H9 (cell line): ENCODE measurements at regions not wholly inside any gene's neighbourhood (a gene's known extent, or its start where the extent isn't known, plus 50 kb on each side); places are given as distances from the start of the nearest gene placed in this dataset.

Source experiments
- DNase-seq: peaks from one replicate; pipeline ENCODE4 v3.0.0-alpha.2; 2017
- H2AFZ ChIP-seq: one replicate; pipeline ENCODE4 v1.6.1; 2013; ENCODE audit warnings: mild to moderate bottlenecking, low read length, control low read depth, moderate library complexity
- H2AK5ac ChIP-seq: 2 replicates; pipeline ENCODE4 v1.6.1; 2013; ENCODE audit warnings: low read length, control low read depth, mixed read lengths; ENCODE audit not compliant: insufficient read length
- H2BK120ac ChIP-seq: one replicate; pipeline ENCODE4 v1.6.1; 2013; ENCODE audit warnings: low read depth, mild to moderate bottlenecking, low read length, control low read depth, inconsistent platforms; ENCODE audit not compliant: poor library complexity, severe bottlenecking
- H2BK12ac ChIP-seq: 2 replicates; pipeline ENCODE4 v1.6.1; 2013; ENCODE audit warnings: low read length, control low read depth, mixed read lengths, low read depth; ENCODE audit not compliant: insufficient read length
- H2BK15ac ChIP-seq: 2 replicates; pipeline ENCODE4 v1.6.1; 2013; ENCODE audit warnings: low read depth, low read length, control low read depth
- H2BK20ac ChIP-seq: one replicate; pipeline ENCODE4 v1.6.1; 2013; ENCODE audit warnings: low read depth, mild to moderate bottlenecking, low read length, control low read depth, inconsistent platforms; ENCODE audit not compliant: poor library complexity, severe bottlenecking
- H2BK5ac ChIP-seq: 2 replicates; pipeline ENCODE4 v1.6.1; 2013; ENCODE audit warnings: low read length, control low read depth, mixed read lengths; ENCODE audit not compliant: insufficient read length
- H3K14ac ChIP-seq: 2 replicates; pipeline ENCODE4 v1.6.1; 2013; ENCODE audit warnings: low read length, control low read depth; ENCODE audit not compliant: insufficient read depth
- H3K18ac ChIP-seq: 2 replicates; pipeline ENCODE4 v1.6.1; 2013; ENCODE audit warnings: low read depth, mild to moderate bottlenecking, mixed read lengths, low read length, control low read depth; ENCODE audit not compliant: insufficient read length
- H3K23ac ChIP-seq: 2 replicates; pipeline ENCODE4 v1.6.1; 2013; ENCODE audit warnings: low read length, control low read depth, mixed read lengths, low read depth; ENCODE audit not compliant: insufficient read length
- H3K23me2 ChIP-seq: 2 replicates; pipeline ENCODE4 v1.6.1; 2013; ENCODE audit warnings: low read depth, mild to moderate bottlenecking, mixed read lengths, low read length, control low read depth; ENCODE audit not compliant: insufficient read length, poor library complexity, severe bottlenecking
- H3K27ac ChIP-seq: 2 replicates; pipeline ENCODE4 v1.5.1; 2013; ENCODE audit warnings: low read length, control low read depth, mixed read lengths, low read depth; ENCODE audit not compliant: insufficient read length
- H3K27me3 ChIP-seq: 2 replicates; pipeline ENCODE4 v1.6.1; 2013; ENCODE audit warnings: low read length, control low read depth, inconsistent platforms; ENCODE audit not compliant: insufficient read depth
- H3K4ac ChIP-seq: 2 replicates; pipeline ENCODE4 v1.6.1; 2013; ENCODE audit warnings: low read depth, mild to moderate bottlenecking, control low read depth, inconsistent platforms, low read length, moderate library complexity
- H3K4me1 ChIP-seq: 2 replicates; pipeline ENCODE4 v1.6.1; 2013; ENCODE audit warnings: low read length, control low read depth, inconsistent platforms; ENCODE audit not compliant: insufficient read depth
- H3K4me2 ChIP-seq: 2 replicates; pipeline ENCODE4 v1.6.1; 2013; ENCODE audit warnings: low read length, control low read depth, mixed read lengths; ENCODE audit not compliant: insufficient read length, insufficient read depth
- H3K56ac ChIP-seq: 2 replicates; pipeline ENCODE4 v1.6.1; 2013; ENCODE audit warnings: low read depth, mild to moderate bottlenecking, mixed read lengths, low read length, control low read depth; ENCODE audit not compliant: insufficient read length
- H3K79me1 ChIP-seq: 2 replicates; pipeline ENCODE4 v1.6.1; 2013; ENCODE audit warnings: low read depth, mild to moderate bottlenecking, moderate library complexity, low read length, control low read depth, inconsistent platforms; ENCODE audit not compliant: insufficient read depth, poor library complexity, severe bottlenecking
- H3K79me2 ChIP-seq: 2 replicates; pipeline ENCODE4 v1.6.1; 2013; ENCODE audit warnings: low read length, control low read depth, inconsistent platforms; ENCODE audit not compliant: insufficient read depth
- H3K9ac ChIP-seq: 2 replicates; pipeline ENCODE4 v1.6.1; 2013; ENCODE audit warnings: low read length, control low read depth, mixed read lengths; ENCODE audit not compliant: insufficient read length; ENCODE audit errors: extremely low read depth
- H3K9me3 ChIP-seq: one replicate; pipeline ENCODE4 v1.6.1; 2013; ENCODE audit warnings: low read depth, low read length, inconsistent platforms; ENCODE audit not compliant: control insufficient read depth
- H3T11ph ChIP-seq: one replicate; pipeline ENCODE4 v1.6.1; 2013; ENCODE audit warnings: mild to moderate bottlenecking, low read length, control low read depth, inconsistent platforms
- H4K20me1 ChIP-seq: one replicate; pipeline ENCODE4 v1.6.1; 2013; ENCODE audit not compliant: control insufficient read depth, insufficient read length, insufficient read depth
- H4K5ac ChIP-seq: 2 replicates; pipeline ENCODE4 v1.6.1; 2013; ENCODE audit warnings: low read depth, mild to moderate bottlenecking, mixed read lengths, low read length, control low read depth; ENCODE audit not compliant: insufficient read length
- H4K8ac ChIP-seq: replicated peaks from 2 replicates; pipeline ENCODE4 v1.6.1; 2013; ENCODE audit warnings: low read length, control low read depth, mixed read lengths, low read depth; ENCODE audit not compliant: insufficient read length
- H4K91ac ChIP-seq: 2 replicates; pipeline ENCODE4 v1.6.1; 2013; ENCODE audit warnings: low read depth, mild to moderate bottlenecking, moderate library complexity, mixed read lengths, low read length, control low read depth; ENCODE audit not compliant: insufficient read length
- H3K27ac Mint-ChIP-seq, 3 experiments: 2 replicates in 2 of 3; 3 replicates in 1 of 3; pipeline ENCODE4 v1.8.0; 2020 to 2021; ENCODE audit warnings: mixed read lengths in 3 of 3, mild to moderate bottlenecking in 1 of 3, moderate library complexity in 1 of 3
- H3K27me3 Mint-ChIP-seq: 2 replicates; pipeline ENCODE4 v1.8.0; 2021; ENCODE audit warnings: low read depth, mild to moderate bottlenecking, moderate library complexity, mixed read lengths
- H3K36me3 Mint-ChIP-seq, 3 experiments: 2 replicates in 2 of 3; 3 replicates in 1 of 3; pipeline ENCODE4 v1.8.0; 2020 to 2021; ENCODE audit warnings: low read depth in 3 of 3, mixed read lengths in 3 of 3; ENCODE audit not compliant: insufficient read depth in 1 of 3
- H3K4me1 Mint-ChIP-seq, 2 experiments: 2 replicates each; pipeline ENCODE4 v1.8.0; 2020; ENCODE audit warnings: mixed read lengths in 2 of 2
- H3K4me3 Mint-ChIP-seq, 2 experiments: 2 replicates in 1 of 2; 3 replicates in 1 of 2; pipeline ENCODE4 v1.8.0; 2020 to 2021; ENCODE audit warnings: mild to moderate bottlenecking in 2 of 2, mixed read lengths in 2 of 2, moderate library complexity in 1 of 2
- H3K9me3 Mint-ChIP-seq, 2 experiments: 2 replicates in 1 of 2; 3 replicates in 1 of 2; pipeline ENCODE4 v1.8.0; 2020; ENCODE audit warnings: mild to moderate bottlenecking in 2 of 2, mixed read lengths in 2 of 2, moderate library complexity in 1 of 2
- TF ChIP-seq, protein P1 (sequence below): fragments of 200-600 bp; sonication (generic); conservative IDR thresholded peaks from 3 replicates; pipeline ENCODE4 v1.8.0; 2021; ENCODE audit warnings: antibody characterized with exemption, mild to moderate bottlenecking

DNA sequence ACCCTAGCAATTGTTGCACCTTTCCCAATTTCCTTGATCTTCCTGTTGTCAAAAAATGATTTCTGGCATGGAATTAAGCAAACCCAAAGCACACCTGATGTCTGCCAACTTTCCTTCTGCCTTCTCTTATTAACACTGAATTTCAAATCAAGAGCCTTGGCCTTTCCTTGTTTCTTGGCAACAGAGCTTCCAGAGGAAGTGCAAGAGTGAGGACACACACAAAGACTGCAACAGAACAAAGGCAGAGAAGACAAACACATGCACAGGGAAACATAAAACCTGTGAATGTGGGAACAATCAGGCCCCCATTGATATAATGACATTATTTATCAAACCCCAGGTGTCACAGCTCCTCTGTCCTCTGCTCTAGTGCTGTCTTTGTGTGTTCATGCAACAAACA lies 73.0 kb upstream of the IL6 start:
- Histone ChIP-seq H3K23me2 (no peaks in the 10 kb centered on the region), H3K79me2 (no peaks in the 10 kb centered on the region), H3K4me2 (no peak overlapping the region), H2BK15ac (no peak overlapping the region), H3K18ac (no peak overlapping the region), H3K79me1 (no peaks in the 10 kb centered on the region), H3K4ac (no peak overlapping the region), H3K56ac (no peak overlapping the region), H3K9ac (no peak overlapping the region), H4K5ac (no peak overlapping the region), H4K20me1 (no peaks in the 10 kb centered on the region), H3K9me3 (no peaks in the 10 kb centered on the region), H2BK5ac (no peak overlapping the region), H2BK120ac (no peak overlapping the region), H3K27me3 (no peaks in the 10 kb centered on the region), H2AFZ (no peak overlapping the region), H2AK5ac (no peak overlapping the region), H2BK12ac (no peak overlapping the region), H4K91ac (no peak overlapping the region), H3T11ph (no peak overlapping the region), H3K14ac (no peak overlapping the region), H2BK20ac (no peak overlapping the region), H4K8ac (no peak overlapping the region), H3K27ac (no peak overlapping the region), H3K4me1 (0 out of 2 replicates have a peak, but pooled peaks cover 3% of the 10 kb centered on the region), H3K23ac (no peak overlapping the region)
- no peak overlapping the region for H3K4me3 Mint-ChIP-seq
- H3K9me3 Mint-ChIP-seq, result peaks cover 3 to 5% of the 10 kb centered on the region in 2 experiments; a peak in 2 of 5 replicates
- no peaks in the 10 kb centered on the region for H3K27me3 Mint-ChIP-seq
- H3K4me1 Mint-ChIP-seq, result peaks cover 14 to 18% of the 10 kb centered on the region in 2 experiments
- DNase-seq, result no peak
- peaks cover 0 to 10% (median 0%) of the 10 kb centered on the region in 3 experiments; a peak in 3 of 7 replicates for H3K36me3 Mint-ChIP-seq
- H3K27ac Mint-ChIP-seq, result no peak overlapping the region; a peak in 1 of 7 replicates
- TF ChIP-seq, protein P1, sequence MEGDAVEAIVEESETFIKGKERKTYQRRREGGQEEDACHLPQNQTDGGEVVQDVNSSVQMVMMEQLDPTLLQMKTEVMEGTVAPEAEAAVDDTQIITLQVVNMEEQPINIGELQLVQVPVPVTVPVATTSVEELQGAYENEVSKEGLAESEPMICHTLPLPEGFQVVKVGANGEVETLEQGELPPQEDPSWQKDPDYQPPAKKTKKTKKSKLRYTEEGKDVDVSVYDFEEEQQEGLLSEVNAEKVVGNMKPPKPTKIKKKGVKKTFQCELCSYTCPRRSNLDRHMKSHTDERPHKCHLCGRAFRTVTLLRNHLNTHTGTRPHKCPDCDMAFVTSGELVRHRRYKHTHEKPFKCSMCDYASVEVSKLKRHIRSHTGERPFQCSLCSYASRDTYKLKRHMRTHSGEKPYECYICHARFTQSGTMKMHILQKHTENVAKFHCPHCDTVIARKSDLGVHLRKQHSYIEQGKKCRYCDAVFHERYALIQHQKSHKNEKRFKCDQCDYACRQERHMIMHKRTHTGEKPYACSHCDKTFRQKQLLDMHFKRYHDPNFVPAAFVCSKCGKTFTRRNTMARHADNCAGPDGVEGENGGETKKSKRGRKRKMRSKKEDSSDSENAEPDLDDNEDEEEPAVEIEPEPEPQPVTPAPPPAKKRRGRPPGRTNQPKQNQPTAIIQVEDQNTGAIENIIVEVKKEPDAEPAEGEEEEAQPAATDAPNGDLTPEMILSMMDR, result no peak
